SU-DHL-6 (cell line): ENCODE measurements at regions not wholly inside any gene's neighbourhood (a gene's known extent, or its start where the extent isn't known, plus 50 kb on each side); places are given as distances from the start of the nearest gene placed in this dataset.

Source experiments
- H2AFZ ChIP-seq: fragments of 200-600 bp; sonication (generic); 2 replicates; pipeline ENCODE4 v1.6.1; 2014; ENCODE audit warnings: low read depth, mild to moderate bottlenecking, moderate library complexity, mixed read lengths, antibody characterized with exemption, low read length; ENCODE audit not compliant: severe bottlenecking
- H3F3A ChIP-seq: fragments of 200-600 bp; shearing (Covaris generic); 2 replicates; pipeline ENCODE4 v1.6.0; 2016; ENCODE audit warnings: antibody characterized with exemption, mild to moderate bottlenecking; ENCODE audit not compliant: insufficient read depth
- H3K27ac ChIP-seq: fragments of 200-600 bp; sonication (generic); 2 replicates; pipeline ENCODE4 v1.5.1; 2016; ENCODE audit warnings: low read depth, mild to moderate bottlenecking, low read length, moderate library complexity, mixed read lengths
- H3K27me3 ChIP-seq: fragments of 200-600 bp; sonication (generic), shearing (Covaris generic); 2 replicates; pipeline ENCODE4 v1.6.0; 2014; ENCODE audit warnings: mild to moderate bottlenecking, low read length
- H3K36me3 ChIP-seq: fragments of 200-600 bp; sonication (generic); 2 replicates; pipeline ENCODE4 v1.6.1; 2014; ENCODE audit warnings: mild to moderate bottlenecking, low read length, mixed read lengths
- H3K4me2 ChIP-seq: fragments of 300-600, 200-600 bp; shearing (Covaris generic), sonication (generic); 2 replicates; pipeline ENCODE4 v1.6.0; 2014; ENCODE audit warnings: low read length, low read depth, mild to moderate bottlenecking; ENCODE audit not compliant: poor library complexity, severe bottlenecking
- H3K4me3 ChIP-seq: fragments of 200-600 bp; sonication (generic); 2 replicates; pipeline ENCODE4 v1.5.1; 2014; ENCODE audit warnings: antibody characterized with exemption, low read length, mild to moderate bottlenecking, mixed read lengths; ENCODE audit not compliant: insufficient read depth, poor library complexity, severe bottlenecking
- H3K79me2 ChIP-seq: fragments of 200-600 bp; sonication (generic); 2 replicates; pipeline ENCODE4 v1.6.1; 2014; ENCODE audit warnings: mild to moderate bottlenecking, low read length, moderate library complexity; ENCODE audit not compliant: insufficient read depth
- H3K9ac ChIP-seq: fragments of 200-600 bp; sonication (generic); 2 replicates; pipeline ENCODE4 v1.7.0; 2014; ENCODE audit warnings: mild to moderate bottlenecking, low read length
- H3K9me2 ChIP-seq: fragments of 200-600 bp; sonication (generic); replicated peaks from 2 replicates; pipeline ENCODE4 v1.6.1; 2014; ENCODE audit warnings: low read length; ENCODE audit not compliant: insufficient read depth
- H3K9me3 ChIP-seq: fragments of 200-600 bp; sonication (generic); 2 replicates; pipeline ENCODE4 v1.6.1; 2014; ENCODE audit warnings: low read length, mixed read lengths; ENCODE audit not compliant: insufficient read depth
- H4K20me1 ChIP-seq: fragments of 200-600 bp; sonication (generic); 2 replicates; pipeline ENCODE4 v1.6.1; 2014; ENCODE audit warnings: low read depth, mild to moderate bottlenecking, antibody characterized with exemption, low read length, moderate library complexity, mixed read lengths
- CTCF ChIP-seq: fragments of 200-600 bp; sonication (generic); IDR thresholded peaks from one replicate; pipeline ENCODE4 v1.5.1; 2017; ENCODE audit warnings: antibody characterized with exemption, mild to moderate bottlenecking, low read length, moderate library complexity; ENCODE audit not compliant: insufficient read depth, poor library complexity, severe bottlenecking
- EZH2phosphoT487 ChIP-seq: fragments of 200-600 bp; sonication (generic), shearing (Covaris generic); conservative IDR thresholded peaks from 2 replicates; pipeline ENCODE4 v1.6.1; 2018; ENCODE audit warnings: mild to moderate bottlenecking, antibody characterized with exemption, low read length, moderate library complexity, mixed read lengths

- H3K27me3 ChIP-seq, result no peaks in the 10 kb centered on the region; the same call in 1 of the 2 replicates
- H3K36me3 ChIP-seq, result no peaks in the 10 kb centered on the region
- TF ChIP-seq CTCF, result no peak
- TF ChIP-seq EZH2phosphoT487, result no peak
- H3K9me3 ChIP-seq, result no peaks in the 10 kb centered on the region
- H3K27ac ChIP-seq, result no peak overlapping the region
- H3K4me3 ChIP-seq, result no peak overlapping the region
- H3K9me2 ChIP-seq, result no peaks in the 10 kb centered on the region
- H3F3A ChIP-seq, result no peaks in the 10 kb centered on the region
- no peak overlapping the region for H3K4me2 ChIP-seq
- no peaks in the 10 kb centered on the region for H3K79me2 ChIP-seq
- no peak overlapping the region for H2AFZ ChIP-seq
- no peak overlapping the region for H3K9ac ChIP-seq
- no peaks in the 10 kb centered on the region for H4K20me1 ChIP-seq
These were observed 86.5 kb upstream of the KCNJ15 start for GRCh38 chr21:38170283-38170682.

- Histone ChIP-seq H3K9me3 (no peaks in the 10 kb centered on the region), H3K27ac (no peak overlapping the region), H3K4me2 (no peak overlapping the region), H3K9me2 (no peaks in the 10 kb centered on the region), H2AFZ (no peak overlapping the region), H3K36me3 (no peaks in the 10 kb centered on the region), H3K79me2 (no peaks in the 10 kb centered on the region), H3K27me3 (no peaks in the 10 kb centered on the region; the same call in 1 of the 2 replicates), H3K4me3 (no peak overlapping the region), H3F3A (no peaks in the 10 kb centered on the region), H3K9ac (no peak overlapping the region), H4K20me1 (no peaks in the 10 kb centered on the region)
- TF ChIP-seq CTCF (no peak), EZH2phosphoT487 (no peak)
These were observed 85.8 kb upstream of the KCNJ15 start for GRCh38 chr21:38170704-38171682.

GRCh38 chr21:38171723-38172344, 85.0 kb upstream of the KCNJ15 start:
- Histone ChIP-seq H3K27me3 (no peaks in the 10 kb centered on the region; the same call in 1 of the 2 replicates), H3K79me2 (no peaks in the 10 kb centered on the region), H3K9me2 (no peaks in the 10 kb centered on the region), H3K9ac (no peak overlapping the region), H3F3A (no peaks in the 10 kb centered on the region), H3K36me3 (no peaks in the 10 kb centered on the region), H2AFZ (no peak overlapping the region), H3K4me2 (no peak overlapping the region), H3K27ac (no peak overlapping the region), H4K20me1 (no peaks in the 10 kb centered on the region), H3K4me3 (no peak overlapping the region), H3K9me3 (no peaks in the 10 kb centered on the region)
- no peak for TF ChIP-seq EZH2phosphoT487
- no peak for TF ChIP-seq CTCF
